ENCODE measurements at regions not wholly inside any gene's neighbourhood (a gene's known extent, or its start where the extent isn't known, plus 50 kb on each side); places are given as distances from the start of the nearest gene placed in this dataset.
A peak's percentile ranks its signal among the peaks of the same experiment; 100 is the strongest.

- no peak for DNase-seq (ENCODE audit: low read depth in 2 of 2)
These were observed 84.5 kb upstream of the FYN start for GRCh38 chr6:111957623-111958315.

- no peak for DNase-seq (ENCODE audit: low read depth in 2 of 2)
These were observed 85.3 kb upstream of the FYN start for GRCh38 chr6:111958534-111958933.

- no peak for DNase-seq (ENCODE audit: low read depth in 2 of 2)
These were observed 86.5 kb upstream of the FYN start for GRCh38 chr6:111959766-111960165.

DNA sequence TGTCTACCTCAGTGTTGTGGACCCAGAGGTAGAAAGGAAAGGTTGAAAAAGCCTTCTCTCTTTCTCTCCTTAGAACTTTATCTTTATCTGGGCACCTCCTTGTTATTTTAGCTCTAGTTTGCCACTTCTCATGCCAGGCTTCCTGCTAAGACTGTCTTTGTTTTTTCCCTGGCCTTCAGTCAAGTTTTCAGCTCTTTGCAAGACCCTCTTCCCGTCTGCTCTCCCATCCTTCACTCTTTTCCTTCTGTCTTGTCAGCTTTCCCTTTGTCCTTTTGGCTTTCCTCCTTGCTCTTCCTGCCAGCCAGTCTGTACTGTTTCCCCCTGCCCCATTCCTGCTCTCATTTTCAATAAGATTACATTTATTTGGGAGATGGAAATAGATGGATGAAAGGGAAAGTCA lies 86.8 kb upstream of the CCN6 start:
- DNase-seq (ENCODE audit: low read depth in 2 of 2) = no peak

DNA sequence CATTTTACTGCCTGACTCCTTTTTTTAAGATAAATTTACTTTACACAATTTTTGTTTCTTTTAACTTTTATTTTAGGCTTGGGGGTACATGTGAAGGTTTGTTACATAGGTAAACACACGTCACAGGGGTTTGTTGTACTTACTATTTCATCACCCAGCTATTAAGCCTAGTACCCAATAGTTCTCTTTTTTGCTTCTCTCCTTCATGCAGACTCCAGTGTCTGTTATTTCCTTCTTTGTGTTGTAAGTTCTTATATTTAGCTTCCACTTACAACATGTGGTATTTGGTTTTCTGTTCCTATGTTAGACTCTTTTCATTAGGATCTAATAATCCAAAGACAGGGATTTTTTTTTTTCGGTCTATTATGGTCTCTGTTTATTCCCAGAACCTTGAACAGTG lies 83.5 kb upstream of the CCN6 start:
- no peak for DNase-seq (ENCODE audit: low read depth in 2 of 2)

GRCh38 chr6:111971181-111971841 lies 82.6 kb upstream of the CCN6 start:
- no peak for DNase-seq (ENCODE audit: low read depth in 2 of 2)

DNA sequence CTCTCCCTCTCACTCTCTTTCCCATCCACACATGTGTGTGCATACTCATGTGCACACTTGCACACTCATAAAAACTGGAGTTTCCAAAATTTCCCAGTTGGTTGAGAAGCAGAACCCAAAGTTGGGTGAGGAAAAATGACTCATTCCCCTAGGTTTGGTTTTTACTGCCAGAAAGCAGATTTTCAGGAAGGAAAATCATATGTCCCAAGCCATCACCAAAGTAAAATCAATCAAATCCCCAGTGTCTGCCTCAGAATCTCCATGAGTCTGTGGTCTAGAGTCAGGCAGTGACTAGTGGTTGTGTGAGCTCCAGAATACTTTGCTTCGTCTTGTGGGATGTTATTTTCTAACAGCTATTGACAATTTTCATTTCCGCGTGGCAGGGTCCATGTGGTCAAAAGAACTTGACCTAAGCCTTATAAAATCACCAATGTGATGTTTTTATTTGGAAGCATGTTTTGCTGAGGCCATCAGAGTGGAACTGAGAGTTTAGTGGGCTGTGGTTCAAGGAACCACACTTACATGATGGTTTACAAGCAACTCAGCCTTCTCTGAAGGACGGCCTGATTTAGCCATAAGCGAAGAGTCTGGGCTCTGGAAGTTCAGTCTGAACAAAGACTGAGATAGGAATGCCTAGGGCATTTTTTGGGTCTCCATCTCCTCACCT lies 81.9 kb upstream of the CCN6 start:
- DNase-seq (ENCODE audit: low read depth in 2 of 2) = no peak

GRCh38 chr6:111972745-111973117 lies 81.2 kb upstream of the CCN6 start:
- DNase-seq (ENCODE audit: low read depth in 2 of 2) = peak in 1 of 2 donors; percentile 27

- DNase-seq (ENCODE audit: low read depth in 2 of 2) = peak in 1 of 2 donors; percentile 87
These were observed 80.7 kb upstream of the CCN6 start for GRCh38 chr6:111973118-111973761.

DNA sequence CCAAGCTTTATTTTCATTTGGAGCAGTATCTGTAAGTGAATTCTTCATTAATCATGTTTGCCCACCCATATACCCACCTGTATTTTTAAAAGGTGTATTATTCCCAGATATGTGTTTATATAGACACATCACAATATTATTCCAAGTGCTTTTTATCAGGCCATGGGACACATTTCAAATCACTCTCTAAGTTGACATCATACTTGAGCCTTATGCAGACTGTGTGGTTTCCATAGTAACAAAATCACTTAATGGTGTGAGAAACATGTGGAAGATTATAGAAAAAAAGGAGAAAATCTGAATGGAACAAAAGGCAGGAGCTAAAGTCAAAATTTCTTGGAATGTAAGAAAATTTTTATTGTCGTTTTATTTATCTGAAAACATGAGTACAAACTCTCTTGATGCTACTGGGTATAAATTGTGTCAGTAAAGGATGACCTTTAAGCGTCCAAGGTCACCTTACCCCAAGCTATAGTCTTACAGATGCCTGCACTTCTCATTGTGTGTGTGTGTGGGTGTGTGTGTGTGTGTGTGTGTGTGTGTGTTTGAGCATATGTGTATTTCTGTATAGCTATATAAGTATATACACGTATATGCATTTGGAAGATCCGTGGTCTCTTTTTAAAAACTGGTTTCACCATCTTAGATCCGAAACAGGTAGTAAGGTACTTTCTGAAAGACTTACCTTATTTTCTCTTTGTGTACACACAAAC lies 79.8 kb upstream of the CCN6 start:
- peak in 1 of 2 donors; percentile 55 for DNase-seq (ENCODE audit: low read depth in 2 of 2)

- no peak for DNase-seq (ENCODE audit: low read depth in 2 of 2)
These were observed 78.4 kb upstream of the CCN6 start for GRCh38 chr6:111975466-111975865.

GRCh38 chr6:111976139-111976538 lies 77.8 kb upstream of the CCN6 start:
- no peak for DNase-seq (ENCODE audit: low read depth in 2 of 2)

DNA sequence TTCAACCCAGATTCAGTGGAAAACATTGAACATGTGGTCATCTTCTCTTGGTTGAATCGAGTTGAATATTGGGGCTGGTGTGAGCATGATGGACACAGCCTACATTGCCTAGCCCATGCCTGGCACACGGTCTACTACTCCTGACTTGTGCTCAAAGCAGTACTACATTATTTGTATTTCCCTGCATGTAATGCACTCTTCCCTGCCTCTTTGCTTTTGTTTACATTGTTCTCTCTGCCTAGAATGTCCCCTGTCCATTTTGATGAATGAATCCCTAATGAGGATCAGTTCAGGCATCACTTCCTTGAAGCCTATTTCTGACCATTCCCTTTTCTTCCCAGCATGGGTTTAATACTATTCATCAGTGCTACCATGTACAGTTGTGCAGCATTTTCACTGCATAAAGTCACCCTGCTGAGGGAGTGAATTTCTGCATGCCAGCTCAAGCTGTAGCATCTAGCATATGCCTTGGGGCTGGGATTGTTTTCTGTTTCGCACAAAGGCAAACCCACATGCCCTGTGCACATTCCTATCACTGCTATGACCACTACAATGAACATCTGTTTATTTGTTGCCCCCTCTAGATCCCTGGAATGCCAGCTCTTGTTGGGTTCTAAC lies 75.3 kb upstream of the CCN6 start:
- DNase-seq (ENCODE audit: low read depth in 2 of 2) = no peak

GRCh38 chr6:111979633-111980032 lies 74.3 kb upstream of the CCN6 start:
- no peak for DNase-seq (ENCODE audit: low read depth in 2 of 2)

- no peak for DNase-seq (ENCODE audit: low read depth in 2 of 2)
These were observed 73.8 kb upstream of the CCN6 start for GRCh38 chr6:111980143-111980542.

GRCh38 chr6:111980971-111981840 lies 72.7 kb upstream of the CCN6 start:
- DNase-seq (ENCODE audit: low read depth in 2 of 2) = no peak

- no peak for DNase-seq (ENCODE audit: low read depth in 2 of 2)
These were observed 71.2 kb upstream of the CCN6 start for GRCh38 chr6:111982681-111983080.

DNA sequence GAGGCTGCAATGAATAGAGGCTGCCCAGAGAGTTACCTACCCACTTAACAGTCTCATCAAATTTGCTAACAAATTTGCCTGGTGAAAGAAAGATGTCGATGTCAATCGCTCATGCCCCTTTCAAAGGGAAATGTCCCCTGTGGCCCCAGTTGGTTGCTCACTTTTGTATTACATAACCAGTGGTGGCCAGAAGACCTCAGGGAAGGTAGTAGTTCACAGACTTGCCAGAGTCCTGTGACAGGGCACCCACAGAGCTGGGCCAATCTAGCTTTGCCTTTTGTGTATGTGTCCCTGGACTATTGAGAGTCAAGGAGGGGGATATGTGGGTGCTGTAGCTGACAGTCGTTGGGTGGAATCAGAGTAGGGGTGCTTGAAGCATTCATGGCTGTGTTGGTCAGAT lies 70.7 kb upstream of the CCN6 start:
- DNase-seq (ENCODE audit: low read depth in 2 of 2) = no peak

DNA sequence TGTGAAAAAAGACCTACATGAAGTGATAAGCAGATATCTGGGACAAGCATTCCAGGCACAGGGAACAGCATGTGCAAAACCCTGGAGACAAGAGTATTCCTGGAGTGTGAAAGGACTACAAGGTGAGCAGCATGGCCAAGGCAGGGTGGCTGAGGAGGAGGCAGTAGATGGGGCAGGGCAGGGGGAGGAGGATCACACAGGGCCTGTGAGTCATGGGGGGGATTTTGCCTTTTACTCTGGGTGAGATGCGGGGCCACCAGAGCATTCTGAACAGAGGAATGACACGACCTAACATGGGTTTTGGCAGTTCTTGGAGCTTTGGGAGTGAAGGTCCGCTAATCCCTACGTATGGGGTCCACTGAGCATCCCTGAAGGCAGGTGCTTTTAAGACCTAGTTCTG lies 69.8 kb upstream of the CCN6 start:
- no peak for DNase-seq (ENCODE audit: low read depth in 2 of 2)

DNA sequence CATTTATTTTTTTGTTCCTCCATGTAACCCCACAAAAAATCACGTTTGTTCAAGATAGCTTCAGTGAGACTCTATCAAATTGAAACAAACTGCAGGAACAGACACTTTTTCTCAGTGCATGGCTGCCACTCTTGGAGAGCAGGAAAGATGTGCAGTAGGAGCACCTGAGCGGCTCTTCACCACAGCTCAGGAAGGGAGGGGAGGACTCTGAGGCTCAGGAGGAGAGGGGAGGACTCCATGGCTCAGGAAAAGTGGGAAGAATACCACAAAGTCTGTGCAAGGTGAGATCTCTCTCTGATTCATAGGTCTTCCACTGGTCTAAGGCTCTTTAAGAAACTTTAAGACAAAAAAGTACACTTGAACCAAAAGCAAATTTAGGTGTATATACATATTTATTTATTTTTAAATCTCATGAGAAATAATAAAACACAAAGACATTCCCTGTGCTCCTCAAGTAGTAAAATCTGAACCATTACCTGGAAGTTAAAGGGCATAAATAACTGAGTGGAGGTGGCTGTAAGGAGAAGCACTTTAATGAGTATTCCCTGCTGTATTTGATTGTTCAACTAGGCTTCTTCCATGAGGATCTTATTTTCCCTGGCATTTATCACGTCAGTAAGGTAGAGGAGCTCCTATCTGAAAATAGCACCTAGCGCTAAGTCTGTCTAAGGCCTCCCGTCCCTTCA lies 69.2 kb upstream of the CCN6 start:
- DNase-seq (ENCODE audit: low read depth in 2 of 2) = no peak

All from dermis microvascular lymphatic vessel endothelial cell (primary cell).